HT1080 (cell line): ENCODE measurements at regions not wholly inside any gene's neighbourhood (a gene's known extent, or its start where the extent isn't known, plus 50 kb on each side); places are given as distances from the start of the nearest gene placed in this dataset. TPM values are rescaled to one million over a fixed set of nuclear protein-coding genes. Genes with fewer than 3 reads are reported as not detected.

Source experiments
- DNase-seq: peaks from one replicate; pipeline ENCODE4 v3.0.0-alpha.2; 2015; ENCODE audit warnings: low read depth
- small RNA-seq: library from RNA; depleted of rRNA; stranded (forward); fragments of <200 nt; gene quantifications from one replicate; pipeline ENCODE3, GENCODE V24; 2014

- DNase-seq = no peak
Observed at GRCh38 chr12:74985293-74985985, 224.2 kb downstream of the KCNC2 start.

- DNase-seq = no peak
Observed at GRCh38 chr12:74985986-74986319, 223.7 kb downstream of the KCNC2 start.

DNA sequence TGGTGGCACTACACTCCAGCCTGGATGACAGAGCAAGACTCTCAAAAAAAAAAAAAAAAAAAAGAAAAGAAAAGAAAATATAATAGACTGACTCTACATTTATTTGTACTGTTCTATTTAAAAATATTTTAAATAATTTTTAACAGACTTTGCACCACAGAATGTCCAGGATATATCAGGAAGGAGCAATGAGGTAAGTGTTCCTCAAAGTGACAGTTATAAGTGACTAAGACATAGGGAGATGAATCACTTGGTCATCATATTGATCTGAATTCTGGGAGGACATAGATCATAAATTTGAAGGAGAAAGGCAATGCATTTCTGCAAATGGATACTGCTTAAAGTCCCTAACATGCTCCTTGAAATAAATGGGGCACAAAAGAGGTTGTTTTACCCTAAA is 221.5 kb downstream of the KCNC2 start:
- no peak for DNase-seq

Small RNA genes in the stretch of these regions (small RNA-seq; reads per million reads assigned to genes)
- not detected for gene AC123904.2
